AG09309 (cell line): ENCODE measurements at regions not wholly inside any gene's neighbourhood (a gene's known extent, or its start where the extent isn't known, plus 50 kb on each side); places are given as distances from the start of the nearest gene placed in this dataset.

Experiments used
- DNase-seq: peaks from one replicate; pipeline ENCODE4 v3.0.0-alpha.2; 2010; ENCODE audit warnings: low read depth
- H3K4me3 ChIP-seq: 2 replicates; pipeline ENCODE4 v1.5.1; 2011; ENCODE audit warnings: mild to moderate bottlenecking, low read depth, low read length, moderate library complexity; ENCODE audit not compliant: control insufficient read depth
- TF ChIP-seq, protein P1 (sequence below): IDR thresholded peaks from 2 replicates; pipeline ENCODE4 v1.5.1; 2011; ENCODE audit warnings: mild to moderate bottlenecking, low read depth, low read length, inconsistent platforms; ENCODE audit not compliant: insufficient read depth, control insufficient read depth; ENCODE audit errors: missing control alignments

DNA sequence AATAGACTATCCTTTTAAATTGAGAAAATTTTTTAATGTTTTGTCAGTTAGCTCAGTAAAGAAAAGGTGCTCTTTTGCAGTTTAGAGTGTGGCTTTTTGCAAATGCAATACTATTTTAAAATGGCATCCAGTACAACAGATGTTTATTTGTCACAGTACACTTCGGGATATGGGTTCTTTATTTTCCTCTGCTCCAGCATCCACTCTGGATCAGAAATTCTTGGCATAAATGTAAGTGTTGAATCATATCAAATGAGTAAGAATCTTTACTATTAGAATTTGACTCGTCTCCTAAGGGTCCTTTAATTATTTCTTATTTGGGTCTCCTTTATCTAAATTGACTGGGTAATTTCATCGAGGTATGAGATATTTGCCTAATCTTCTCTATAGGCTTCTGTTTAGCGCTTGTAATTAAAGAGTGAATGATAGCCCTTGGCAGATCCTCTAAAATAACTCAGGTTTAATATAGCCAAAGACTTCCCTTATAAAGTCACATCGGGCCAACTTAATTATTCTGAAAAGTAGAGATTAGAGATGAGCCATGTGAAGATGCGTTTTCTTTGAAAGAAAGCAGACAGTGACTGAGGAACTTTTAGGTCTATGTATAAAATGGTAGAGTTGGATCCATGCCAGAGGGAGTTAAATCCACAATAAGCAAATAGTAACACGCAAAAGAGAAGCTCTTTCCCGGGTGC, 132.7 kb downstream of the CASP12 start:
- H3K4me3 ChIP-seq, result no peak overlapping the region
- TF ChIP-seq, protein P1, sequence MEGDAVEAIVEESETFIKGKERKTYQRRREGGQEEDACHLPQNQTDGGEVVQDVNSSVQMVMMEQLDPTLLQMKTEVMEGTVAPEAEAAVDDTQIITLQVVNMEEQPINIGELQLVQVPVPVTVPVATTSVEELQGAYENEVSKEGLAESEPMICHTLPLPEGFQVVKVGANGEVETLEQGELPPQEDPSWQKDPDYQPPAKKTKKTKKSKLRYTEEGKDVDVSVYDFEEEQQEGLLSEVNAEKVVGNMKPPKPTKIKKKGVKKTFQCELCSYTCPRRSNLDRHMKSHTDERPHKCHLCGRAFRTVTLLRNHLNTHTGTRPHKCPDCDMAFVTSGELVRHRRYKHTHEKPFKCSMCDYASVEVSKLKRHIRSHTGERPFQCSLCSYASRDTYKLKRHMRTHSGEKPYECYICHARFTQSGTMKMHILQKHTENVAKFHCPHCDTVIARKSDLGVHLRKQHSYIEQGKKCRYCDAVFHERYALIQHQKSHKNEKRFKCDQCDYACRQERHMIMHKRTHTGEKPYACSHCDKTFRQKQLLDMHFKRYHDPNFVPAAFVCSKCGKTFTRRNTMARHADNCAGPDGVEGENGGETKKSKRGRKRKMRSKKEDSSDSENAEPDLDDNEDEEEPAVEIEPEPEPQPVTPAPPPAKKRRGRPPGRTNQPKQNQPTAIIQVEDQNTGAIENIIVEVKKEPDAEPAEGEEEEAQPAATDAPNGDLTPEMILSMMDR, result no peak
- DNase-seq, result no peak

DNA sequence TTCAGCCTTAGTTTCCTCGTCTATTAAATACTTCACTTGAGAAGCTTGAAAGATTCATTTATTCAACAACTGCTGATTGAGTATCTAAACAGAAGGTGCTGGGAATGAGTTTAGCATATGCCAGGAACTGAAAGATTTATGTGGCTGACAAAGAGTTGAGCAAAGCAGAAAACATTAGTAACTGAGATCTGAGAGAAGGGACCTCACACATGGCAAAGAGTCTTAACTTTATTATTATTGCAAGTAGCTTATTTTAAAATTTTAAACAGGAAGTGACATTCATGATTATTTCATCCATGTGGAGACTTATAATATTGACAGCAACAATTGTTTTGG, 133.6 kb downstream of the CASP12 start:
- TF ChIP-seq, protein P1, result no peak
- no peak for DNase-seq
- H3K4me3 ChIP-seq, result no peak overlapping the region

DNA sequence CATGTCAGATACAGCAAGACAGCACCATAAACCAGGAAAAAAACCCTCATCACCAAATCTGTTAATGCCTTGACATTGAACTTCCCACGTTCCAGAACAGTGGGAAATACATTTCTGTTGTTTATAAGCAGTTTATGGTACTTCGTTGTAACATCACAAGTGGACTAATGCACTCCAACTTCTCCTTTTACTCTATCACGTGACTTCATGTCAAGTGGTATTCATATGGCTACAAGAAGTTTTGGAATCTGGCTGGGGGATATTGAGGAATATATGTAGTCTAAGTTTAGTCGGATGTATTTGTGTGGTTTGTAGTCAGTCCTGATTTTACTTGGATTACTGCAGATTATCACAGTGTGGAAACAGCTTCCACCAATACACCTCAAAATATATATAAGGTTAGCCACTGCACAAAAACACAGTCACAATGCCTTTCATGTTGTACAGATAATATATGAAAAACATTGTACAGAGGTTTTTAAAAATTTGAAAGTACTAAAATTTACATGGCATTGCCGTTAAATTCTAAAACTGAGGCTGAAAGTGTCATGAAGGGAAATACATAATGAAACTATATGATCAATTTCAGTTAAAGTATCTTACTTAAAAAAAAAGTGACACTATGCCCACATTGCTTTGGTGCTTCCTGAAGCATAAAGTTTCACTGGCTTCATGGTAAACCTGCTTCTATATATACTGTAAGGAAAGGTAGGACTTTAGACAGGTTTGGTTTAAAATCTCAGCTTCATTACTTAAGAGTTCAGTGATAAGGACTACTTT, 134.1 kb downstream of the CASP12 start:
- TF ChIP-seq, protein P1, result no peak
- no peak for DNase-seq
- H3K4me3 ChIP-seq, result no peak overlapping the region

DNA sequence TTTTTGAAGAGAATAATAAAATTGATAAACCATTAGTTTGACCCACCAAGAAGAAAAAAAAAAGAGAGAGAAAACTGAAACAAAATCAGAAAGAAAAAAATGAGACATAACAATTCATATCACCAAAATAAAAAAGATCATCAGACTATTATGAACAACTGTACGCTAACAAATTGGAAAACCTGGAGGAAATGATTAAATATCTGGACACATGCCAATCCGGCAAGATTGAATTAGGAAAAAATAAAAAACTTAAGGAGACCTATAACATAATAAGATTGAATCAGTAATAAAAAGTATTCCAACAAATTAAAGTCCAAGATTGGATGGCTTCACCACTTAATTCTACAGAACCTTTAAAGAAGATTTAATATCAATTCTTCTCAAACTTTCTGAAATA, 136.7 kb downstream of the CASP12 start:
- H3K4me3 ChIP-seq, result no peak overlapping the region
- no peak for DNase-seq
- TF ChIP-seq, protein P1, result no peak

DNA sequence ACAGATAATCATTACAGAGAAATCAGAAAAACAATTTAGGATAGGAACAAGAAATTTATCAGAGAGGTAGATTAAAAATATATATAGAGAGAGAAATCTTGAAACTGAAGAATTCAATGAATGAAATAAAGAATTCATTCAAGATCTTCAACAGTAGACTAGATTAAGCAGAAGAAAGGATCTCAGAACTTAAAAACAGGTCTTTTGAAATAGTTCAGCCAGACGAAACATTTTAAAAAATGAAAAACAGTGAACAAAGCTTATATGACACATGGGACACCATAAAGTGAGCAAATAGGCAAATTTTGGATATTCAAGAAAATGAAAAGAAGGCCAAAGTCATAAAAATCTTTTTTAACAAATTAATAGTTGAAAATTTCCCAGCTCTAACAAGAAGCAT, 138.8 kb downstream of the CASP12 start:
- no peak for DNase-seq
- TF ChIP-seq, protein P1, result no peak
- H3K4me3 ChIP-seq, result no peak overlapping the region

DNA sequence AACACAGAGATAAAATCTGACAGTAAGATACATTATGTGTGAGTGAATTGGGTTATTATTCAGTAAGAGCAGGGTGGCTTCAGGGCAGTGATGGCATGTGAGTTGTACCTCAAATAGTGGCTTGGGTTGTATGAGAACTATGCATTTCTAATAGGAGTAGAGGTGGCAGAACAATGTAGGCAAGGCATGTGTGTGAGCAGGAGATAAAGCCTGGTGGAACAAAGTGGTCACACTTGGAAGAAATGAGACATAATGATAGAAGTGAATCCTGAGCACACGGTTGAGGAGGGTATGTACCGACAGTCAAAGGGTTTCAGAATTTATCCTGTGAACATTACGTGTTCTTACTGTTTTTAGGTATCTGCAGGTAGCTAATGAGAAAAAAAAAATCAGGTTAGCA, 159.3 kb downstream of the CASP12 start:
- H3K4me3 ChIP-seq, result no peak overlapping the region
- no peak for DNase-seq
- TF ChIP-seq, protein P1, result no peak
